ENCODE measurements at regions not wholly inside any gene's neighbourhood (a gene's known extent, or its start where the extent isn't known, plus 50 kb on each side); places are given as distances from the start of the nearest gene placed in this dataset.

GRCh38 chr9:135277219-135278201 lies 190.0 kb downstream of the OLFM1 start (continued):
- TF ChIP-seq ZNF592 (IDR thresholded peaks at IDR 0.05) (no peak), RFX1 (IDR thresholded peaks at IDR 0.05) (no peak)

GRCh38 chr9:135278586-135278985 lies 191.1 kb downstream of the OLFM1 start:
- under 1% methylated on average over 15 of the region's 15 CpGs for WGBS (ENCODE audit: insufficient coverage, low coverage, missing lambda C conversion rate)
- ChIA-PET CTCF (ENCODE audit: low intra/inter-chr PET ratio) (no interaction called here), POLR2A (no interaction called here)
- no peak for FAIRE-seq
- Histone ChIP-seq H3K9me3 (replicated peaks; ENCODE audit: control insufficient read depth, insufficient read depth, low read depth, low read length) (no peaks in the 10 kb centered on the region), H3K27ac (ENCODE audit: extremely low read depth, low read depth, low read length) (no peak overlapping the region), H3K4me1 (replicated peaks in 1 of 2; ENCODE audit: control insufficient read depth in 2 of 2, insufficient read depth in 2 of 2, low read length in 2 of 2) (no peaks in the 10 kb centered on the region), H3K79me2 (ENCODE audit: control insufficient read depth, insufficient read depth, low read length) (no peaks in the 10 kb centered on the region), H3K9ac (ENCODE audit: insufficient read depth in 1 of 2, low read depth in 2 of 2, low read length in 2 of 2) (no peak overlapping the region), H4K20me1 (replicated peaks; ENCODE audit: control insufficient read depth, insufficient read depth, low read length) (no peaks in the 10 kb centered on the region; the same call in 1 of the 2 replicates), H3K27me3 (ENCODE audit: control insufficient read depth in 2 of 2, insufficient read depth in 2 of 2, low read length in 2 of 2) (peaks cover 9 to 69% of the 10 kb centered on the region in 2 experiments; a peak in 4 of 5 replicates), H3K4me2 (ENCODE audit: insufficient read depth, low read length) (no peak overlapping the region), H3K36me3 (ENCODE audit: control insufficient read depth, insufficient read depth, low read length) (no peaks in the 10 kb centered on the region), H3K4me3 (no peak overlapping the region), H3K9me1 (ENCODE audit: control insufficient read depth, insufficient read depth, low read length) (no peaks in the 10 kb centered on the region), H2AFZ (ENCODE audit: low read depth, low read length) (no peak overlapping the region)
- in situ Hi-C loops (cut with MboI) (no loop called here), intact Hi-C loops (cut with micrococcal nuclease) (no loop called here)
- ATAC-seq, result no peak
- no peak for DNase-seq (ENCODE audit: extremely low read depth in 1 of 4, low spot score in 3 of 4)
- no TSS peak for BruUV-seq (replicated peaks)
- TF ChIP-seq MBD1 (CRISPR knock-in tag; IDR thresholded peaks at IDR 0.05), result no peak
- no peak for TF ChIP-seq ZNF398 (CRISPR knock-in tag; IDR thresholded peaks at IDR 0.05)
- no peak for TF ChIP-seq GATAD2B (IDR thresholded peaks at IDR 0.05; ENCODE audit: borderline replicate concordance)
- TF ChIP-seq ZNF175 (CRISPR knock-in tag; IDR thresholded peaks at IDR 0.05; ENCODE audit: low read depth), result no peak
- no peak for TF ChIP-seq ZFX (CRISPR knock-in tag; IDR thresholded peaks at IDR 0.05)
- TF ChIP-seq, protein P1, sequence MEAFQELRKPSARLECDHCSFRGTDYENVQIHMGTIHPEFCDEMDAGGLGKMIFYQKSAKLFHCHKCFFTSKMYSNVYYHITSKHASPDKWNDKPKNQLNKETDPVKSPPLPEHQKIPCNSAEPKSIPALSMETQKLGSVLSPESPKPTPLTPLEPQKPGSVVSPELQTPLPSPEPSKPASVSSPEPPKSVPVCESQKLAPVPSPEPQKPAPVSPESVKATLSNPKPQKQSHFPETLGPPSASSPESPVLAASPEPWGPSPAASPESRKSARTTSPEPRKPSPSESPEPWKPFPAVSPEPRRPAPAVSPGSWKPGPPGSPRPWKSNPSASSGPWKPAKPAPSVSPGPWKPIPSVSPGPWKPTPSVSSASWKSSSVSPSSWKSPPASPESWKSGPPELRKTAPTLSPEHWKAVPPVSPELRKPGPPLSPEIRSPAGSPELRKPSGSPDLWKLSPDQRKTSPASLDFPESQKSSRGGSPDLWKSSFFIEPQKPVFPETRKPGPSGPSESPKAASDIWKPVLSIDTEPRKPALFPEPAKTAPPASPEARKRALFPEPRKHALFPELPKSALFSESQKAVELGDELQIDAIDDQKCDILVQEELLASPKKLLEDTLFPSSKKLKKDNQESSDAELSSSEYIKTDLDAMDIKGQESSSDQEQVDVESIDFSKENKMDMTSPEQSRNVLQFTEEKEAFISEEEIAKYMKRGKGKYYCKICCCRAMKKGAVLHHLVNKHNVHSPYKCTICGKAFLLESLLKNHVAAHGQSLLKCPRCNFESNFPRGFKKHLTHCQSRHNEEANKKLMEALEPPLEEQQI (IDR thresholded peaks at IDR 0.05), result no peak
- TF ChIP-seq ELF4 (CRISPR knock-in tag; IDR thresholded peaks at IDR 0.05), result no peak

Data from K562 (cell line).